Mesenchymal stem cell (in vitro differentiated cells and primary cell): ENCODE measurements at regions not wholly inside any gene's neighbourhood (a gene's known extent, or its start where the extent isn't known, plus 50 kb on each side); places are given as distances from the start of the nearest gene placed in this dataset.

Experiments used
- DNase-seq: peaks from one replicate; pipeline ENCODE4 v3.0.0-alpha.2; 2013
- H2AFZ ChIP-seq: one replicate; pipeline ENCODE4 v1.6.1; 2013; ENCODE audit warnings: low read depth, mild to moderate bottlenecking, control low read depth, inconsistent platforms, low read length, moderate library complexity
- H2AK5ac ChIP-seq: 2 replicates; pipeline ENCODE4 v1.6.1; 2013; ENCODE audit warnings: low read length, moderate library complexity, mild to moderate bottlenecking, inconsistent platforms; ENCODE audit not compliant: severe bottlenecking
- H2BK120ac ChIP-seq: one replicate; pipeline ENCODE4 v1.6.1; 2013; ENCODE audit warnings: low read depth, mild to moderate bottlenecking, inconsistent platforms, low read length, moderate library complexity
- H2BK12ac ChIP-seq, 2 experiments: one replicate each; pipeline ENCODE4 v1.6.1; 2013; ENCODE audit warnings: inconsistent platforms in 2 of 2, low read length in 2 of 2, mild to moderate bottlenecking in 2 of 2, moderate library complexity in 2 of 2, control low read depth in 1 of 2
- H2BK15ac ChIP-seq: one replicate; pipeline ENCODE4 v1.6.1; 2013; ENCODE audit warnings: mild to moderate bottlenecking, low read depth, inconsistent platforms; ENCODE audit not compliant: poor library complexity, severe bottlenecking
- H2BK5ac ChIP-seq: 2 replicates; pipeline ENCODE4 v1.6.1; 2013; ENCODE audit warnings: low read depth, mild to moderate bottlenecking, low read length, control low read depth, inconsistent platforms; ENCODE audit not compliant: poor library complexity, severe bottlenecking
- H3K14ac ChIP-seq, 2 experiments: one replicate each; pipeline ENCODE4 v1.6.1; 2013; ENCODE audit warnings: inconsistent platforms in 2 of 2, low read length in 2 of 2, control low read depth in 1 of 2, mild to moderate bottlenecking in 1 of 2, moderate library complexity in 1 of 2
- H3K18ac ChIP-seq, 2 experiments: one replicate each; pipeline ENCODE4 v1.6.1; 2013; ENCODE audit warnings: inconsistent platforms in 2 of 2, low read length in 2 of 2, control low read depth in 1 of 2, low read depth in 1 of 2, mild to moderate bottlenecking in 1 of 2
- H3K23ac ChIP-seq, 2 experiments: one replicate each; pipeline ENCODE4 v1.6.1; 2013; ENCODE audit warnings: inconsistent platforms in 2 of 2, low read length in 2 of 2, mild to moderate bottlenecking in 2 of 2, moderate library complexity in 2 of 2, control low read depth in 1 of 2
- H3K27ac ChIP-seq: 2 replicates; pipeline ENCODE4 v1.5.1; 2013; ENCODE audit warnings: mild to moderate bottlenecking, moderate library complexity, low read length, control low read depth, inconsistent platforms; ENCODE audit not compliant: poor library complexity, severe bottlenecking
- H3K27me3 ChIP-seq, 2 experiments: 2 replicates each; pipeline versions ENCODE4 v1.6.1 to v1.7.0; 2013; ENCODE audit warnings: low read length in 2 of 2, mild to moderate bottlenecking in 2 of 2, moderate library complexity in 2 of 2, control low read depth in 1 of 2, inconsistent platforms in 1 of 2; ENCODE audit not compliant: control insufficient read depth in 1 of 2, insufficient read depth in 1 of 2
- H3K36me3 ChIP-seq, 2 experiments: 2 replicates each; pipeline versions ENCODE4 v1.6.1 to v1.7.0; 2013; ENCODE audit warnings: low read length in 2 of 2, control low read depth in 1 of 2, inconsistent platforms in 1 of 2, low read depth in 1 of 2, mild to moderate bottlenecking in 1 of 2; ENCODE audit not compliant: insufficient read depth in 2 of 2, control insufficient read depth in 1 of 2
- H3K4ac ChIP-seq, 2 experiments: one replicate each; pipeline ENCODE4 v1.6.1; 2013; ENCODE audit warnings: inconsistent platforms in 2 of 2, low read length in 2 of 2, mild to moderate bottlenecking in 2 of 2, moderate library complexity in 2 of 2, control low read depth in 1 of 2, low read depth in 1 of 2
- H3K4me1 ChIP-seq: 2 replicates; pipeline ENCODE4 v1.6.1; 2013; ENCODE audit warnings: low read depth, low read length, control low read depth; ENCODE audit not compliant: control insufficient read depth, insufficient read depth
- H3K4me2 ChIP-seq: 2 replicates; pipeline ENCODE4 v1.6.1; 2013; ENCODE audit warnings: low read length, mild to moderate bottlenecking, inconsistent platforms; ENCODE audit not compliant: poor library complexity, severe bottlenecking
- H3K4me3 ChIP-seq, 2 experiments: 2 replicates each; pipeline versions ENCODE4 v1.5.1 to v1.7.0; 2013; ENCODE audit warnings: low read length in 2 of 2, mild to moderate bottlenecking in 2 of 2, control low read depth in 1 of 2, low read depth in 1 of 2; ENCODE audit not compliant: insufficient read depth in 1 of 2
- H3K79me1 ChIP-seq: replicated peaks from 2 replicates; pipeline ENCODE4 v1.6.1; 2013; ENCODE audit warnings: mild to moderate bottlenecking, control low read depth, low read length, inconsistent platforms; ENCODE audit not compliant: poor library complexity, severe bottlenecking
- H3K9ac ChIP-seq: 2 replicates; pipeline ENCODE4 v1.7.0; 2013; ENCODE audit warnings: mild to moderate bottlenecking, low read length, moderate library complexity
- H3K9me3 ChIP-seq: 2 replicates; pipeline ENCODE4 v1.7.0; 2013; ENCODE audit warnings: mild to moderate bottlenecking, low read length; ENCODE audit not compliant: control insufficient read depth
- H4K8ac ChIP-seq: one replicate; pipeline ENCODE4 v1.6.1; 2013; ENCODE audit warnings: inconsistent platforms, mild to moderate bottlenecking, low read length, moderate library complexity
- H4K91ac ChIP-seq: one replicate; pipeline ENCODE4 v1.6.1; 2013; ENCODE audit warnings: mild to moderate bottlenecking, low read length, inconsistent platforms
- WGBS: methylation state at CpG from one replicate; pipeline ENCODE4 v1.1.7; 2013; ENCODE audit warnings: mixed read lengths; 5-methylcytosine and 5-hydroxymethylcytosine counted together

DNA sequence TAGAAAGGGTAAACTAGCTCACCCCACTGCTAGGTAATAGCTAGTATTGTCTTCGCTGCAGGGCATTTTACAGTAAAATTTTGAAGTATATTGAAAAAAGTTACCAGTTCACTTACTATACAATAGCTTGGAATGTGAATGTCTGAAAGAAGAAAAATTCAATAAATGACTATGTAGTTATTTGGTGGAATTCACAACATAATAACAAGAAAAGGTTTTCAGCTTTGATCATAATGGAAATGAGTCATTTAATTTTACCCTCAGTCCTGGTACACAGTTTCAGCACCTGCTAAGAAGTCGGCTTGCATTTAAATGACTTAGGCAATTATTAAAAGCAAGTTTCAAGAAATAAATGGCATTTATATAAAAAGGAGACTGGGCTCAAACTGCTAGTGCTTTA, 90.4 kb downstream of the NUP35 start:
- Histone ChIP-seq H3K9me3 (no peaks in the 10 kb centered on the region), H3K18ac (no peak overlapping the region), H3K14ac (no peak overlapping the region), H2AFZ (no peak overlapping the region), H4K91ac (no peak overlapping the region), H3K4ac (no peak overlapping the region), H3K36me3 (no peaks in the 10 kb centered on the region), H2BK120ac (no peak overlapping the region), H2BK5ac (no peak overlapping the region), H3K4me1 (no peaks in the 10 kb centered on the region), H2BK12ac (no peak overlapping the region), H3K27me3 (no peaks in the 10 kb centered on the region), H2BK15ac (no peak overlapping the region), H2AK5ac (no peak overlapping the region), H3K23ac (no peak overlapping the region), H3K79me1 (no peaks in the 10 kb centered on the region), H4K8ac (no peak overlapping the region), H3K4me2 (no peak overlapping the region), H3K9ac (no peak overlapping the region), H3K4me3 (no peak overlapping the region), H3K27ac (no peak overlapping the region)
- no peak for DNase-seq
- WGBS: no CpG with 5 or more reads among the region's 2 CpGs

- no peaks in the 10 kb centered on the region for H3K36me3 ChIP-seq
- H2BK5ac ChIP-seq: no peak overlapping the region
- H3K14ac ChIP-seq: no peak overlapping the region
- no peak overlapping the region for H3K4me3 ChIP-seq
- no peak overlapping the region for H3K23ac ChIP-seq
- no peak overlapping the region for H2AK5ac ChIP-seq
- H2BK15ac ChIP-seq: no peak overlapping the region
- no peak overlapping the region for H2BK120ac ChIP-seq
- no peak overlapping the region for H2BK12ac ChIP-seq
- no peak overlapping the region for H3K27ac ChIP-seq
- H3K9ac ChIP-seq: no peak overlapping the region
- H2AFZ ChIP-seq: no peak overlapping the region
- no peaks in the 10 kb centered on the region for H3K9me3 ChIP-seq
- H4K8ac ChIP-seq: no peak overlapping the region
- DNase-seq: no peak
- H4K91ac ChIP-seq: no peak overlapping the region
- H3K27me3 ChIP-seq: no peaks in the 10 kb centered on the region
- WGBS: 50% methylated on average over 1 of the region's 1 CpG
- H3K4me1 ChIP-seq: no peaks in the 10 kb centered on the region
- H3K4ac ChIP-seq: no peak overlapping the region
- no peaks in the 10 kb centered on the region for H3K79me1 ChIP-seq
- H3K18ac ChIP-seq: no peak overlapping the region
- H3K4me2 ChIP-seq: no peak overlapping the region
Measured at GRCh38 chr2:183215917-183216316, 91.7 kb downstream of the NUP35 start.

DNA sequence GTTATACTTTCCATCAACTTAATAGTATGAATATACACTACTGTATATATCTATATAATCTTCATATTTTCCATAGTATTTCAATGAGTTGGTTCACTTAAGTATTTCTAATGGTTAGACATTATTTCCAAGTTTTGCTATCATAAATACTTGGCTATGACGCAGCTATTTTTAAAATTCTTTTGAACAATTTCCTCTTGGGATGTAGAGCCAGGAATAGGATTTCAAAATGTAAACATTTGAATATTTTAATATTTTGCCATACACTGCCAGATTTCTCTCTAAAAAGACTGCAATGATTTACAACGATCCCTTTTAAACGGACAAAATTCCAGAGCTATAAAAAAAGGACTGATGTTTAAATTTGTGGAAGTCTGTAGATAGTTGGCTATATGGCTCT, 95.6 kb downstream of the NUP35 start:
- H3K4me1 ChIP-seq: no peaks in the 10 kb centered on the region
- H3K79me1 ChIP-seq: no peaks in the 10 kb centered on the region
- no peak overlapping the region for H2AK5ac ChIP-seq
- H3K36me3 ChIP-seq: no peaks in the 10 kb centered on the region
- H4K8ac ChIP-seq: no peak overlapping the region
- no peak overlapping the region for H2BK15ac ChIP-seq
- no peak for DNase-seq
- H3K14ac ChIP-seq: no peak overlapping the region
- no peak overlapping the region for H3K4me3 ChIP-seq
- H3K23ac ChIP-seq: no peak overlapping the region
- no peak overlapping the region for H3K18ac ChIP-seq
- H3K27ac ChIP-seq: no peak overlapping the region
- H3K9me3 ChIP-seq: no peaks in the 10 kb centered on the region
- no peaks in the 10 kb centered on the region for H3K27me3 ChIP-seq
- H2AFZ ChIP-seq: no peak overlapping the region
- no peak overlapping the region for H3K4me2 ChIP-seq
- H2BK5ac ChIP-seq: no peak overlapping the region
- no peak overlapping the region for H2BK120ac ChIP-seq
- no peak overlapping the region for H4K91ac ChIP-seq
- no peak overlapping the region for H3K9ac ChIP-seq
- H2BK12ac ChIP-seq: no peak overlapping the region
- 100% methylated on average over 2 of the region's 3 CpGs for WGBS
- H3K4ac ChIP-seq: no peak overlapping the region

GRCh38 chr2:183222751-183223150, 98.5 kb downstream of the NUP35 start:
- H2BK5ac ChIP-seq: no peak overlapping the region
- no peak overlapping the region for H3K23ac ChIP-seq
- WGBS: 95% methylated on average over 5 of the region's 5 CpGs
- H3K14ac ChIP-seq: no peak overlapping the region
- no peak overlapping the region for H2AK5ac ChIP-seq
- H2AFZ ChIP-seq: no peak overlapping the region
- no peak overlapping the region for H3K27ac ChIP-seq
- H4K91ac ChIP-seq: no peak overlapping the region
- no peak overlapping the region for H2BK120ac ChIP-seq
- no peak overlapping the region for H3K4me3 ChIP-seq
- H3K9me3 ChIP-seq: no peaks in the 10 kb centered on the region
- no peak overlapping the region for H3K9ac ChIP-seq
- no peaks in the 10 kb centered on the region for H3K4me1 ChIP-seq
- H3K36me3 ChIP-seq: no peaks in the 10 kb centered on the region
- no peak overlapping the region for H4K8ac ChIP-seq
- H2BK12ac ChIP-seq: no peak overlapping the region
- no peak overlapping the region for H3K4me2 ChIP-seq
- no peak overlapping the region for H3K4ac ChIP-seq
- H3K79me1 ChIP-seq: no peaks in the 10 kb centered on the region
- H3K27me3 ChIP-seq: no peaks in the 10 kb centered on the region
- no peak overlapping the region for H2BK15ac ChIP-seq
- no peak for DNase-seq
- no peak overlapping the region for H3K18ac ChIP-seq
